SU-DHL-6 (cell line): ENCODE measurements at regions not wholly inside any gene's neighbourhood (a gene's known extent, or its start where the extent isn't known, plus 50 kb on each side); places are given as distances from the start of the nearest gene placed in this dataset.

ENCODE experiments used
- H2AFZ ChIP-seq: fragments of 200-600 bp; sonication (generic); 2 replicates; pipeline ENCODE4 v1.6.1; 2014; ENCODE audit warnings: low read depth, mild to moderate bottlenecking, moderate library complexity, mixed read lengths, antibody characterized with exemption, low read length; ENCODE audit not compliant: severe bottlenecking
- H3F3A ChIP-seq: fragments of 200-600 bp; shearing (Covaris generic); 2 replicates; pipeline ENCODE4 v1.6.0; 2016; ENCODE audit warnings: antibody characterized with exemption, mild to moderate bottlenecking; ENCODE audit not compliant: insufficient read depth
- H3K27ac ChIP-seq: fragments of 200-600 bp; sonication (generic); 2 replicates; pipeline ENCODE4 v1.5.1; 2016; ENCODE audit warnings: low read depth, mild to moderate bottlenecking, low read length, moderate library complexity, mixed read lengths
- H3K27me3 ChIP-seq: fragments of 200-600 bp; sonication (generic), shearing (Covaris generic); 2 replicates; pipeline ENCODE4 v1.6.0; 2014; ENCODE audit warnings: mild to moderate bottlenecking, low read length
- H3K36me3 ChIP-seq: fragments of 200-600 bp; sonication (generic); 2 replicates; pipeline ENCODE4 v1.6.1; 2014; ENCODE audit warnings: mild to moderate bottlenecking, low read length, mixed read lengths
- H3K4me2 ChIP-seq: fragments of 300-600, 200-600 bp; shearing (Covaris generic), sonication (generic); 2 replicates; pipeline ENCODE4 v1.6.0; 2014; ENCODE audit warnings: low read length, low read depth, mild to moderate bottlenecking; ENCODE audit not compliant: poor library complexity, severe bottlenecking
- H3K4me3 ChIP-seq: fragments of 200-600 bp; sonication (generic); 2 replicates; pipeline ENCODE4 v1.5.1; 2014; ENCODE audit warnings: antibody characterized with exemption, low read length, mild to moderate bottlenecking, mixed read lengths; ENCODE audit not compliant: insufficient read depth, poor library complexity, severe bottlenecking
- H3K79me2 ChIP-seq: fragments of 200-600 bp; sonication (generic); 2 replicates; pipeline ENCODE4 v1.6.1; 2014; ENCODE audit warnings: mild to moderate bottlenecking, low read length, moderate library complexity; ENCODE audit not compliant: insufficient read depth
- H3K9ac ChIP-seq: fragments of 200-600 bp; sonication (generic); 2 replicates; pipeline ENCODE4 v1.7.0; 2014; ENCODE audit warnings: mild to moderate bottlenecking, low read length
- H3K9me2 ChIP-seq: fragments of 200-600 bp; sonication (generic); replicated peaks from 2 replicates; pipeline ENCODE4 v1.6.1; 2014; ENCODE audit warnings: low read length; ENCODE audit not compliant: insufficient read depth
- H3K9me3 ChIP-seq: fragments of 200-600 bp; sonication (generic); 2 replicates; pipeline ENCODE4 v1.6.1; 2014; ENCODE audit warnings: low read length, mixed read lengths; ENCODE audit not compliant: insufficient read depth
- H4K20me1 ChIP-seq: fragments of 200-600 bp; sonication (generic); 2 replicates; pipeline ENCODE4 v1.6.1; 2014; ENCODE audit warnings: low read depth, mild to moderate bottlenecking, antibody characterized with exemption, low read length, moderate library complexity, mixed read lengths
- CTCF ChIP-seq: fragments of 200-600 bp; sonication (generic); IDR thresholded peaks from one replicate; pipeline ENCODE4 v1.5.1; 2017; ENCODE audit warnings: antibody characterized with exemption, mild to moderate bottlenecking, low read length, moderate library complexity; ENCODE audit not compliant: insufficient read depth, poor library complexity, severe bottlenecking
- EZH2phosphoT487 ChIP-seq: fragments of 200-600 bp; sonication (generic), shearing (Covaris generic); conservative IDR thresholded peaks from 2 replicates; pipeline ENCODE4 v1.6.1; 2018; ENCODE audit warnings: mild to moderate bottlenecking, antibody characterized with exemption, low read length, moderate library complexity, mixed read lengths

- Histone ChIP-seq H2AFZ (no peak overlapping the region), H3K79me2 (no peaks in the 10 kb centered on the region), H3K27me3 (no peaks in the 10 kb centered on the region), H3K4me3 (no peak overlapping the region), H3K4me2 (no peak overlapping the region), H3F3A (no peaks in the 10 kb centered on the region), H3K27ac (no peak overlapping the region), H3K9me2 (no peaks in the 10 kb centered on the region), H3K9me3 (no peaks in the 10 kb centered on the region), H3K36me3 (no peaks in the 10 kb centered on the region), H3K9ac (no peak overlapping the region), H4K20me1 (no peaks in the 10 kb centered on the region)
- no peak for TF ChIP-seq CTCF
- no peak for TF ChIP-seq EZH2phosphoT487
Measured at GRCh38 chr1:82337635-82338034, 536.9 kb downstream of the ADGRL2 start.

- Histone ChIP-seq H3K9ac (no peak overlapping the region), H3K4me3 (no peak overlapping the region), H3K27me3 (no peaks in the 10 kb centered on the region), H4K20me1 (no peaks in the 10 kb centered on the region), H3K9me3 (peaks cover 7% of the 10 kb centered on the region; the same call in 1 of the 2 replicates), H3F3A (no peaks in the 10 kb centered on the region), H3K27ac (no peak overlapping the region), H3K79me2 (no peaks in the 10 kb centered on the region), H3K36me3 (no peaks in the 10 kb centered on the region), H3K9me2 (no peaks in the 10 kb centered on the region), H3K4me2 (no peak overlapping the region), H2AFZ (no peak overlapping the region)
- TF ChIP-seq CTCF (no peak), EZH2phosphoT487 (no peak)
Measured at GRCh38 chr1:82330330-82330729, 529.6 kb downstream of the ADGRL2 start.

- TF ChIP-seq CTCF: no peak
- TF ChIP-seq EZH2phosphoT487: no peak
Measured at GRCh38 chr1:82329226-82329625, 528.5 kb downstream of the ADGRL2 start.

More at GRCh38 chr1:82329226-82329625, 528.5 kb downstream of the ADGRL2 start:
- H3K9ac ChIP-seq: no peak overlapping the region
- no peaks in the 10 kb centered on the region for H3K9me2 ChIP-seq
- no peaks in the 10 kb centered on the region for H4K20me1 ChIP-seq
- H3K36me3 ChIP-seq: no peaks in the 10 kb centered on the region
- H3K27me3 ChIP-seq: no peaks in the 10 kb centered on the region
- H2AFZ ChIP-seq: no peak overlapping the region
- no peaks in the 10 kb centered on the region for H3K79me2 ChIP-seq
- H3F3A ChIP-seq: no peaks in the 10 kb centered on the region
- H3K4me3 ChIP-seq: no peak overlapping the region
- no peak overlapping the region for H3K4me2 ChIP-seq
- no peak overlapping the region for H3K27ac ChIP-seq
- peaks cover 7% of the 10 kb centered on the region; the same call in 1 of the 2 replicates for H3K9me3 ChIP-seq
